ENCODE measurements at regions not wholly inside any gene's neighbourhood (a gene's known extent, or its start where the extent isn't known, plus 50 kb on each side); places are given as distances from the start of the nearest gene placed in this dataset.

- Histone ChIP-seq H3K9ac (ENCODE audit: insufficient read depth, low read length, poor library complexity, severe bottlenecking) (no peak overlapping the region), H2AFZ (ENCODE audit: insufficient read depth, low read depth, low read length, poor library complexity, severe bottlenecking) (no peak overlapping the region), H4K20me1 (ENCODE audit: insufficient read depth, low read length) (no peaks in the 10 kb centered on the region), H3K4me2 (replicated peaks; ENCODE audit: extremely low read depth, low read length, poor library complexity, severe bottlenecking) (no peak overlapping the region), H3K9me3 (replicated peaks in 1 of 2; ENCODE audit: control insufficient read depth in 1 of 2, insufficient read depth in 1 of 2, low read length in 2 of 2) (no peaks in the 10 kb centered on the region), H3K4me3 (replicated peaks in 1 of 3; ENCODE audit: low read depth in 2 of 3, low read length in 3 of 3) (no peak overlapping the region), H3K27me3 (ENCODE audit: control insufficient read depth in 2 of 2, insufficient read depth in 2 of 2, low read length in 2 of 2) (peaks cover 0 to 7% of the 10 kb centered on the region in 2 donors), H3K27ac (ENCODE audit: low read depth in 1 of 2, low read length in 2 of 2) (no peak overlapping the region), H3K79me2 (ENCODE audit: insufficient read depth, low read length) (no peaks in the 10 kb centered on the region), H3K36me3 (replicated peaks in 1 of 2; ENCODE audit: control insufficient read depth in 1 of 2, insufficient read depth in 2 of 2, low read length in 2 of 2) (no peaks in the 10 kb centered on the region), H3K4me1 (ENCODE audit: control insufficient read depth in 1 of 2, insufficient read depth in 2 of 2, low read length in 2 of 2) (no peaks in the 10 kb centered on the region)
- H3K4me1 Mint-ChIP-seq: no peaks in the 10 kb centered on the region
- intact Hi-C loops (cut with micrococcal nuclease): no loop called here
- TF ChIP-seq, protein P1, sequence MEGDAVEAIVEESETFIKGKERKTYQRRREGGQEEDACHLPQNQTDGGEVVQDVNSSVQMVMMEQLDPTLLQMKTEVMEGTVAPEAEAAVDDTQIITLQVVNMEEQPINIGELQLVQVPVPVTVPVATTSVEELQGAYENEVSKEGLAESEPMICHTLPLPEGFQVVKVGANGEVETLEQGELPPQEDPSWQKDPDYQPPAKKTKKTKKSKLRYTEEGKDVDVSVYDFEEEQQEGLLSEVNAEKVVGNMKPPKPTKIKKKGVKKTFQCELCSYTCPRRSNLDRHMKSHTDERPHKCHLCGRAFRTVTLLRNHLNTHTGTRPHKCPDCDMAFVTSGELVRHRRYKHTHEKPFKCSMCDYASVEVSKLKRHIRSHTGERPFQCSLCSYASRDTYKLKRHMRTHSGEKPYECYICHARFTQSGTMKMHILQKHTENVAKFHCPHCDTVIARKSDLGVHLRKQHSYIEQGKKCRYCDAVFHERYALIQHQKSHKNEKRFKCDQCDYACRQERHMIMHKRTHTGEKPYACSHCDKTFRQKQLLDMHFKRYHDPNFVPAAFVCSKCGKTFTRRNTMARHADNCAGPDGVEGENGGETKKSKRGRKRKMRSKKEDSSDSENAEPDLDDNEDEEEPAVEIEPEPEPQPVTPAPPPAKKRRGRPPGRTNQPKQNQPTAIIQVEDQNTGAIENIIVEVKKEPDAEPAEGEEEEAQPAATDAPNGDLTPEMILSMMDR (IDR thresholded peaks at IDR 0.05): no peak
- WGBS (ENCODE audit: insufficient coverage): 89% methylated on average over 3 of the region's 5 CpGs
- no peak overlapping the region for H3K4me3 Mint-ChIP-seq
- no peak overlapping the region for H3K27ac Mint-ChIP-seq
- H3K9me3 Mint-ChIP-seq: peaks cover 0 to 3% (median 0%) of the 10 kb centered on the region in 7 donors
- H3K36me3 Mint-ChIP-seq: no peaks in the 10 kb centered on the region
- peaks cover 18 to 42% (median 23%) of the 10 kb centered on the region in 3 donors for H3K27me3 Mint-ChIP-seq (ENCODE audit: low read depth in 3 of 3)
- no peak for DNase-seq
Measured at GRCh38 chr9:97759581-97760288, 62.6 kb upstream of the XPA start.

GRCh38 chr9:97761056-97761598 lies 64.0 kb upstream of the XPA start:
- Histone ChIP-seq H3K4me2 (replicated peaks; ENCODE audit: extremely low read depth, low read length, poor library complexity, severe bottlenecking) (no peak overlapping the region), H3K27me3 (ENCODE audit: control insufficient read depth in 2 of 2, insufficient read depth in 2 of 2, low read length in 2 of 2) (peaks cover 0 to 7% of the 10 kb centered on the region in 2 donors), H3K9me3 (replicated peaks in 1 of 2; ENCODE audit: control insufficient read depth in 1 of 2, insufficient read depth in 1 of 2, low read length in 2 of 2) (no peaks in the 10 kb centered on the region), H4K20me1 (ENCODE audit: insufficient read depth, low read length) (no peaks in the 10 kb centered on the region), H3K4me1 (ENCODE audit: control insufficient read depth in 1 of 2, insufficient read depth in 2 of 2, low read length in 2 of 2) (no peaks in the 10 kb centered on the region), H2AFZ (ENCODE audit: insufficient read depth, low read depth, low read length, poor library complexity, severe bottlenecking) (no peak overlapping the region), H3K9ac (ENCODE audit: insufficient read depth, low read length, poor library complexity, severe bottlenecking) (no peak overlapping the region), H3K79me2 (ENCODE audit: insufficient read depth, low read length) (no peaks in the 10 kb centered on the region), H3K4me3 (replicated peaks in 1 of 3; ENCODE audit: low read depth in 2 of 3, low read length in 3 of 3) (no peak overlapping the region), H3K27ac (ENCODE audit: low read depth in 1 of 2, low read length in 2 of 2) (no peak overlapping the region), H3K36me3 (replicated peaks in 1 of 2; ENCODE audit: control insufficient read depth in 1 of 2, insufficient read depth in 2 of 2, low read length in 2 of 2) (no peaks in the 10 kb centered on the region)
- no peaks in the 10 kb centered on the region for H3K36me3 Mint-ChIP-seq
- no peak overlapping the region for H3K4me3 Mint-ChIP-seq
- WGBS (ENCODE audit: insufficient coverage): 85% methylated on average over 7 of the region's 8 CpGs
- H3K27ac Mint-ChIP-seq: no peak overlapping the region
- DNase-seq: no peak
- no peaks in the 10 kb centered on the region for H3K4me1 Mint-ChIP-seq
- H3K27me3 Mint-ChIP-seq (ENCODE audit: low read depth in 3 of 3): peaks cover 18 to 40% (median 23%) of the 10 kb centered on the region in 3 donors
- intact Hi-C loops (cut with micrococcal nuclease): no loop called here
- peaks cover 0 to 2% (median 0%) of the 10 kb centered on the region in 7 donors for H3K9me3 Mint-ChIP-seq
- TF ChIP-seq, protein P1 (IDR thresholded peaks at IDR 0.05): no peak
